SK-N-SH treated with all-trans-retinoic acid at 6 μM for 48 hours (cell line): ENCODE measurements at regions not wholly inside any gene's neighbourhood (a gene's known extent, or its start where the extent isn't known, plus 50 kb on each side); places are given as distances from the start of the nearest gene placed in this dataset.

Experiments used
- ATAC-seq: fragments of 200-7000 bp; cut with Tn5 transposase; 3 replicates; pipeline ENCODE4 v1.9.1; 2020; ENCODE audit warnings: mild to moderate bottlenecking, moderate library complexity
- ARNTL ChIP-seq: fragments of 450-650 bp; formaldehyde crosslinking; IDR thresholded peaks from 2 replicates; pipeline ENCODE4 v1.5.0; 2020; ENCODE audit warnings: low read depth, mild to moderate bottlenecking, moderate library complexity, borderline replicate concordance
- CSDC2 ChIP-seq: fragments of 250-450 bp; sonication (Bioruptor Pico); IDR thresholded peaks from 2 replicates; pipeline ENCODE4 v1.5.0; 2020; ENCODE audit warnings: mild to moderate bottlenecking, moderate library complexity
- ESRRG ChIP-seq: fragments of 250-450 bp; sonication (Bioruptor Pico); IDR thresholded peaks from 2 replicates; pipeline ENCODE4 v1.6.1; 2021; ENCODE audit warnings: mild to moderate bottlenecking
- GLIS3 ChIP-seq: fragments of 250-450 bp; sonication (Bioruptor Pico); IDR thresholded peaks from 2 replicates; pipeline ENCODE4 v1.5.0; 2020; ENCODE audit warnings: mild to moderate bottlenecking, moderate library complexity
- ISL1 ChIP-seq: fragments of 250-450 bp; sonication (Bioruptor Pico); IDR thresholded peaks from 2 replicates; pipeline ENCODE4 v2.1.2; 2022; ENCODE audit warnings: mild to moderate bottlenecking, moderate library complexity
- OSR1 ChIP-seq: fragments of 250-450 bp; sonication (Bioruptor Pico); IDR thresholded peaks from 2 replicates; pipeline ENCODE4 v1.8.0; 2022; ENCODE audit warnings: moderate library complexity, mild to moderate bottlenecking, inconsistent platforms
- PPARA ChIP-seq: fragments of 250-450 bp; sonication (Bioruptor Pico); IDR thresholded peaks from 2 replicates; pipeline ENCODE4 v1.5.0; 2020; ENCODE audit warnings: mild to moderate bottlenecking, borderline replicate concordance
- RARB ChIP-seq: fragments of 250-450 bp; sonication (Bioruptor Pico); IDR thresholded peaks from 2 replicates; pipeline ENCODE4 v1.8.0; 2021; ENCODE audit warnings: mild to moderate bottlenecking, moderate library complexity
- SNAI2 ChIP-seq: fragments of 250-450 bp; sonication (Bioruptor Pico); IDR thresholded peaks from 2 replicates; pipeline ENCODE4 v1.5.0; 2020; ENCODE audit warnings: mild to moderate bottlenecking, moderate library complexity
- TCF4 ChIP-seq: fragments of 250-450 bp; sonication (Bioruptor Pico); IDR thresholded peaks from 2 replicates; pipeline ENCODE4 v1.8.0; 2021; ENCODE audit warnings: mild to moderate bottlenecking, moderate library complexity, borderline replicate concordance
- TOX ChIP-seq: fragments of 250-450 bp; sonication (Bioruptor Pico); IDR thresholded peaks from 2 replicates; pipeline ENCODE4 v1.8.0; 2021; ENCODE audit warnings: mild to moderate bottlenecking, moderate library complexity, borderline replicate concordance
- ZC3H10 ChIP-seq: fragments of 250-450 bp; sonication (Bioruptor Pico); IDR thresholded peaks from 2 replicates; pipeline ENCODE4 v1.5.1; 2021; ENCODE audit warnings: mild to moderate bottlenecking, moderate library complexity
- ZFP3 ChIP-seq: fragments of 250-450 bp; sonication (Bioruptor Pico); IDR thresholded peaks from 2 replicates; pipeline ENCODE4 v1.5.0; 2020; ENCODE audit warnings: mild to moderate bottlenecking, moderate library complexity
- ZFP30 ChIP-seq: fragments of 450-650 bp; formaldehyde crosslinking; IDR thresholded peaks from 2 replicates; pipeline ENCODE4 v1.5.0; 2022; ENCODE audit warnings: mild to moderate bottlenecking, moderate library complexity
- ZNF565 ChIP-seq: fragments of 450-650 bp; formaldehyde crosslinking; conservative IDR thresholded peaks from 2 replicates; pipeline ENCODE4 v1.5.0; 2020; ENCODE audit warnings: low read depth, mild to moderate bottlenecking, moderate library complexity
- ZNF70 ChIP-seq: fragments of 450-650 bp; formaldehyde crosslinking; IDR thresholded peaks from 2 replicates; pipeline ENCODE4 v1.5.0; 2020; ENCODE audit warnings: mild to moderate bottlenecking, moderate library complexity
- ZNF8 ChIP-seq: fragments of 450-650 bp; formaldehyde crosslinking; IDR thresholded peaks from 2 replicates; pipeline ENCODE4 v1.5.0; 2020; ENCODE audit warnings: mild to moderate bottlenecking, moderate library complexity
- TF ChIP-seq, protein P1 (sequence below): fragments of 250-450 bp; sonication (Bioruptor Pico); IDR thresholded peaks from 2 replicates; pipeline ENCODE4 v1.5.0; 2020; ENCODE audit warnings: mild to moderate bottlenecking, moderate library complexity
- TF ChIP-seq, protein P2 (sequence below): fragments of 250-450 bp; sonication (Bioruptor Pico); IDR thresholded peaks from 2 replicates; pipeline ENCODE4 v1.8.0; 2021; ENCODE audit warnings: low read depth, mild to moderate bottlenecking, moderate library complexity, borderline replicate concordance
- TF ChIP-seq, protein P3 (sequence below): fragments of 250-450 bp; sonication (Bioruptor Pico); IDR thresholded peaks from 2 replicates; pipeline ENCODE4 v1.5.1; 2020; ENCODE audit warnings: low read depth, mild to moderate bottlenecking, moderate library complexity
- TF ChIP-seq, protein P4 (sequence below): fragments of 250-450 bp; sonication (Bioruptor Pico); IDR thresholded peaks from 2 replicates; pipeline ENCODE4 v1.5.1; 2021; ENCODE audit warnings: mild to moderate bottlenecking, moderate library complexity
- TF ChIP-seq, protein P5 (sequence below): fragments of 250-450 bp; sonication (Bioruptor Pico); IDR thresholded peaks from 2 replicates; pipeline ENCODE4 v1.8.0; 2020; ENCODE audit warnings: mild to moderate bottlenecking, moderate library complexity, borderline replicate concordance

DNA sequence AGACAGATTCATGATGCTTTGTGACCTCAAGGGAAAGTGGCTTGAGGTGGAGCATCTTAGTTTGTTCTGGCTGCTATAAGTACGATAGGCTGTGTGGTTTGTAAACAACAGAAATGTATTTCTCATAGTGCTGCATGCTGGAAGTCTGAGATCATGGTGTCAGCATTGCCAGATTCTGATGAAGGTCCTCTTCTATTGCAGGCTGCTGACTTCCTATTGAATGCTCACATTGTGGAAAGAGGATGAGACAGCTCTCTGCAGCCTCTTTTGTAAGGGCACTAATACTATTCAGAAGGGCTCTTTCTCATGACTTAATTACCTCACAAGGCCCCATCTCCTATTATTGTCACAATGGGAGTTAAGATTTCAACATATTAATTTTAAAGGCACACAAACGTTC, 1674.0 kb upstream of the PCDH7 start (continued):
- TF ChIP-seq ZNF565 (CRISPR knock-in tag): no peak
- TF ChIP-seq CSDC2: no peak
- no peak for TF ChIP-seq ZFP3 (CRISPR knock-in tag)

DNA sequence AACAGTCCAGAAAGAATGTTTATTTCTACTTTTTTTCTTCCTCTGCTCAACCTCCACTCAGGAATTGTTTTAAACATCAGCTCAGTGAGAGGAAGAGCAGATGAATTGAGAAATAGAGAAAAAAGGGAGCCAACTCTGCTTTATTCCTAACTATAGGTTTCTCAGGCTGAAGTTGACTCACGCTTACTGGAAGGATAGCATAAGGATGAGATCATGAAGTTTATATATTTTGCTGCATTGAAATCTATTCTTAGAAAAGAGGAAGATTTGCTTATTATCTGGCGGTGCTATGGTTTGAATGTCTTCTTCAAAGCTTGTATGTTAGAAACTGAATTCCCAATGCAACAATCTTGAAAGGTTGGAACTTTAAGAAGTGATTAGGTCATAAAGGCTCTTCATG, 1673.4 kb upstream of the PCDH7 start:
- ATAC-seq: no peak
- TF ChIP-seq GLIS3 (CRISPR knock-in tag): no peak
- TF ChIP-seq, protein P1, sequence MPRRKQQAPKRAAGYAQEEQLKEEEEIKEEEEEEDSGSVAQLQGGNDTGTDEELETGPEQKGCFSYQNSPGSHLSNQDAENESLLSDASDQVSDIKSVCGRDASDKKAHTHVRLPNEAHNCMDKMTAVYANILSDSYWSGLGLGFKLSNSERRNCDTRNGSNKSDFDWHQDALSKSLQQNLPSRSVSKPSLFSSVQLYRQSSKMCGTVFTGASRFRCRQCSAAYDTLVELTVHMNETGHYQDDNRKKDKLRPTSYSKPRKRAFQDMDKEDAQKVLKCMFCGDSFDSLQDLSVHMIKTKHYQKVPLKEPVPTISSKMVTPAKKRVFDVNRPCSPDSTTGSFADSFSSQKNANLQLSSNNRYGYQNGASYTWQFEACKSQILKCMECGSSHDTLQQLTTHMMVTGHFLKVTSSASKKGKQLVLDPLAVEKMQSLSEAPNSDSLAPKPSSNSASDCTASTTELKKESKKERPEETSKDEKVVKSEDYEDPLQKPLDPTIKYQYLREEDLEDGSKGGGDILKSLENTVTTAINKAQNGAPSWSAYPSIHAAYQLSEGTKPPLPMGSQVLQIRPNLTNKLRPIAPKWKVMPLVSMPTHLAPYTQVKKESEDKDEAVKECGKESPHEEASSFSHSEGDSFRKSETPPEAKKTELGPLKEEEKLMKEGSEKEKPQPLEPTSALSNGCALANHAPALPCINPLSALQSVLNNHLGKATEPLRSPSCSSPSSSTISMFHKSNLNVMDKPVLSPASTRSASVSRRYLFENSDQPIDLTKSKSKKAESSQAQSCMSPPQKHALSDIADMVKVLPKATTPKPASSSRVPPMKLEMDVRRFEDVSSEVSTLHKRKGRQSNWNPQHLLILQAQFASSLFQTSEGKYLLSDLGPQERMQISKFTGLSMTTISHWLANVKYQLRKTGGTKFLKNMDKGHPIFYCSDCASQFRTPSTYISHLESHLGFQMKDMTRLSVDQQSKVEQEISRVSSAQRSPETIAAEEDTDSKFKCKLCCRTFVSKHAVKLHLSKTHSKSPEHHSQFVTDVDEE (CRISPR knock-in tag): no peak
- TF ChIP-seq, protein P2, sequence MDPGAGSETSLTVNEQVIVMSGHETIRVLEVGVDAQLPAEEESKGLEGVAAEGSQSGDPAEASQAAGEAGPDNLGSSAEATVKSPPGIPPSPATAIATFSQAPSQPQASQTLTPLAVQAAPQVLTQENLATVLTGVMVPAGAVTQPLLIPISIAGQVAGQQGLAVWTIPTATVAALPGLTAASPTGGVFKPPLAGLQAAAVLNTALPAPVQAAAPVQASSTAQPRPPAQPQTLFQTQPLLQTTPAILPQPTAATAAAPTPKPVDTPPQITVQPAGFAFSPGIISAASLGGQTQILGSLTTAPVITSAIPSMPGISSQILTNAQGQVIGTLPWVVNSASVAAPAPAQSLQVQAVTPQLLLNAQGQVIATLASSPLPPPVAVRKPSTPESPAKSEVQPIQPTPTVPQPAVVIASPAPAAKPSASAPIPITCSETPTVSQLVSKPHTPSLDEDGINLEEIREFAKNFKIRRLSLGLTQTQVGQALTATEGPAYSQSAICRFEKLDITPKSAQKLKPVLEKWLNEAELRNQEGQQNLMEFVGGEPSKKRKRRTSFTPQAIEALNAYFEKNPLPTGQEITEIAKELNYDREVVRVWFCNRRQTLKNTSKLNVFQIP: no peak
- no peak for TF ChIP-seq ARNTL (CRISPR knock-in tag)
- TF ChIP-seq ISL1 (CRISPR knock-in tag): no peak
- TF ChIP-seq, protein P3, sequence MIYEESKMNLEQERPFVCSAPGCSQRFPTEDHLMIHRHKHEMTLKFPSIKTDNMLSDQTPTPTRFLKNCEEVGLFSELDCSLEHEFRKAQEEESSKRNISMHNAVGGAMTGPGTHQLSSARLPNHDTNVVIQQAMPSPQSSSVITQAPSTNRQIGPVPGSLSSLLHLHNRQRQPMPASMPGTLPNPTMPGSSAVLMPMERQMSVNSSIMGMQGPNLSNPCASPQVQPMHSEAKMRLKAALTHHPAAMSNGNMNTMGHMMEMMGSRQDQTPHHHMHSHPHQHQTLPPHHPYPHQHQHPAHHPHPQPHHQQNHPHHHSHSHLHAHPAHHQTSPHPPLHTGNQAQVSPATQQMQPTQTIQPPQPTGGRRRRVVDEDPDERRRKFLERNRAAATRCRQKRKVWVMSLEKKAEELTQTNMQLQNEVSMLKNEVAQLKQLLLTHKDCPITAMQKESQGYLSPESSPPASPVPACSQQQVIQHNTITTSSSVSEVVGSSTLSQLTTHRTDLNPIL (CRISPR knock-in tag): no peak
- TF ChIP-seq ZFP3 (CRISPR knock-in tag): no peak
- TF ChIP-seq, protein P4, sequence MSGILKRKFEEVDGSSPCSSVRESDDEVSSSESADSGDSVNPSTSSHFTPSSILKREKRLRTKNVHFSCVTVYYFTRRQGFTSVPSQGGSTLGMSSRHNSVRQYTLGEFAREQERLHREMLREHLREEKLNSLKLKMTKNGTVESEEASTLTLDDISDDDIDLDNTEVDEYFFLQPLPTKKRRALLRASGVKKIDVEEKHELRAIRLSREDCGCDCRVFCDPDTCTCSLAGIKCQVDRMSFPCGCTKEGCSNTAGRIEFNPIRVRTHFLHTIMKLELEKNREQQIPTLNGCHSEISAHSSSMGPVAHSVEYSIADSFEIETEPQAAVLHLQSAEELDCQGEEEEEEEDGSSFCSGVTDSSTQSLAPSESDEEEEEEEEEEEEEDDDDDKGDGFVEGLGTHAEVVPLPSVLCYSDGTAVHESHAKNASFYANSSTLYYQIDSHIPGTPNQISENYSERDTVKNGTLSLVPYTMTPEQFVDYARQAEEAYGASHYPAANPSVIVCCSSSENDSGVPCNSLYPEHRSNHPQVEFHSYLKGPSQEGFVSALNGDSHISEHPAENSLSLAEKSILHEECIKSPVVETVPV (CRISPR knock-in tag): no peak
- no peak for TF ChIP-seq ZNF8 (CRISPR knock-in tag)
- TF ChIP-seq ZC3H10 (CRISPR knock-in tag): no peak
- TF ChIP-seq ZNF565 (CRISPR knock-in tag): no peak
- TF ChIP-seq PPARA (CRISPR knock-in tag): no peak
- TF ChIP-seq, all 23 proteins: peak for 0

DNA sequence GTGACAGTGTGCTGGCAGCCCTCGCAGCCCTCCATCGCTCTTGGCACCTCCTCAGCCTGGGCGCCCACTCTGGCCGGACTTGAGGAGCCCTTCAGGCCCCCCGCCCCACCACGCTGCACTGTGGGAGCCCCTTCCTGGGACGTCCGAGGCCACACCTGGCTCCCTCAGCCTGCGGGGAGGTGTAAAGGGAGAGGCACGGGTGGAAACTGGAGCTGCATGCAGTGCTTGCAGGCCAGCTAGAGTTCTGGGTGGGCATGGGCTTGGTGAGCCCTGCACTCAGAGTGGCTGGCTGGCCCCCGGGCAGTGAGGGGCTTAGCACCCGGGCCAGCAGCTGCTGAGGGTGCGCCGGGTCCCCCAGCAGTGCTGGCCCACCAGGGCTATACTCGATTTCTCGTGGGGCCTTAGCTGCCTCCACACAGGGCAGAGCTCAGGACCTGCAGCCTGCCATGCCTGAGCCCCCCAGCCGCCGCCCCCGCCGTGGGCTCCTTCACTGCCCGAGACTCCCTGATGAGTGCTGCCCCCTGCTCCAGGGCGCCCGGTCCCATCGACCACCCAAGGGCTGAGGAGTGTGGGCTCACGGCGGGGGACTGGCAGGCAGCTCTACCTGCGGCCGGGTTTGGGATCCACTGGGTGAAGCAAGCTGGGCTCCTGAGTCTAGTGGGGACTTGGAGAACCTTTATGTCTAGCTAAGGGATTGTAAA, 1672.7 kb upstream of the PCDH7 start:
- no peak for ATAC-seq

More for the DNA sequence above, 1672.7 kb upstream of the PCDH7 start:
- TF ChIP-seq, protein P2: no peak
- TF ChIP-seq, protein P3 (CRISPR knock-in tag): no peak
- TF ChIP-seq, protein P1 (CRISPR knock-in tag): no peak
- TF ChIP-seq ZC3H10 (CRISPR knock-in tag) (no peak), ZFP30 (CRISPR knock-in tag) (no peak), OSR1 (CRISPR knock-in tag) (no peak), RARB (CRISPR knock-in tag) (no peak), GLIS3 (CRISPR knock-in tag) (no peak), TOX (CRISPR knock-in tag) (no peak), ZNF70 (CRISPR knock-in tag) (no peak), SNAI2 (CRISPR knock-in tag) (no peak), ESRRG (CRISPR knock-in tag) (no peak), TCF4 (CRISPR knock-in tag) (no peak)
- TF ChIP-seq, protein P5, sequence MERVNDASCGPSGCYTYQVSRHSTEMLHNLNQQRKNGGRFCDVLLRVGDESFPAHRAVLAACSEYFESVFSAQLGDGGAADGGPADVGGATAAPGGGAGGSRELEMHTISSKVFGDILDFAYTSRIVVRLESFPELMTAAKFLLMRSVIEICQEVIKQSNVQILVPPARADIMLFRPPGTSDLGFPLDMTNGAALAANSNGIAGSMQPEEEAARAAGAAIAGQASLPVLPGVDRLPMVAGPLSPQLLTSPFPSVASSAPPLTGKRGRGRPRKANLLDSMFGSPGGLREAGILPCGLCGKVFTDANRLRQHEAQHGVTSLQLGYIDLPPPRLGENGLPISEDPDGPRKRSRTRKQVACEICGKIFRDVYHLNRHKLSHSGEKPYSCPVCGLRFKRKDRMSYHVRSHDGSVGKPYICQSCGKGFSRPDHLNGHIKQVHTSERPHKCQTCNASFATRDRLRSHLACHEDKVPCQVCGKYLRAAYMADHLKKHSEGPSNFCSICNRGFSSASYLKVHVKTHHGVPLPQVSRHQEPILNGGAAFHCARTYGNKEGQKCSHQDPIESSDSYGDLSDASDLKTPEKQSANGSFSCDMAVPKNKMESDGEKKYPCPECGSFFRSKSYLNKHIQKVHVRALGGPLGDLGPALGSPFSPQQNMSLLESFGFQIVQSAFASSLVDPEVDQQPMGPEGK (CRISPR knock-in tag): no peak
